OCI-LY3 (cell line): ENCODE measurements at regions not wholly inside any gene's neighbourhood (a gene's known extent, or its start where the extent isn't known, plus 50 kb on each side); places are given as distances from the start of the nearest gene placed in this dataset.

Experiments
- H2AFZ ChIP-seq: fragments of 200-600, 300-600 bp; shearing (Covaris generic); 2 replicates; pipeline ENCODE4 v1.6.0; 2014; ENCODE audit warnings: antibody characterized with exemption, low read depth, low read length
- H3K27ac ChIP-seq: fragments of 200-600, 300-600 bp; sonication (generic); 2 replicates; pipeline ENCODE4 v1.5.1; 2014; ENCODE audit warnings: mild to moderate bottlenecking, low read length, moderate library complexity, mixed read lengths
- H3K27me3 ChIP-seq: fragments of 200-600, 300-600 bp; sonication (generic); 2 replicates; pipeline ENCODE4 v1.6.1; 2014; ENCODE audit warnings: low read depth, low read length, mixed read lengths
- H3K36me3 ChIP-seq: fragments of 200-600, 300-600 bp; sonication (generic); replicated peaks from 2 replicates; pipeline ENCODE3; 2014; ENCODE audit warnings: low read depth, low read length, mixed read lengths
- H3K4me1 ChIP-seq: fragments of 300-600, 200-600 bp; sonication (generic); 2 replicates; pipeline ENCODE4 v1.6.1; 2014; ENCODE audit warnings: low read length, mixed read lengths
- H3K4me2 ChIP-seq: fragments of 200-600, 300-600 bp; sonication (generic); 2 replicates; pipeline ENCODE4 v1.6.1; 2014; ENCODE audit warnings: low read length, mixed read lengths
- H3K4me3 ChIP-seq: fragments of 300-600, 200-600 bp; sonication (generic); 2 replicates; pipeline ENCODE4 v1.5.1; 2014; ENCODE audit warnings: antibody characterized with exemption, mild to moderate bottlenecking, low read length, moderate library complexity
- H3K79me2 ChIP-seq: fragments of 300-600, 200-600 bp; shearing (Covaris generic); 2 replicates; pipeline ENCODE4 v1.6.1; 2014; ENCODE audit warnings: mild to moderate bottlenecking, low read length, mixed read lengths
- H3K9ac ChIP-seq: fragments of 300-600, 200-600 bp; shearing (Covaris generic); 2 replicates; pipeline ENCODE4 v1.6.0; 2014; ENCODE audit warnings: mild to moderate bottlenecking, low read length, moderate library complexity
- H3K9me3 ChIP-seq: fragments of 200-600, 300-600 bp; shearing (Covaris generic); 2 replicates; pipeline ENCODE4 v1.6.1; 2014; ENCODE audit warnings: low read length, mixed read lengths; ENCODE audit not compliant: insufficient read depth
- H4K20me1 ChIP-seq: fragments of 200-600, 300-600 bp; sonication (generic); 2 replicates; pipeline ENCODE4 v1.6.1; 2016; ENCODE audit warnings: low read length, mixed read lengths; ENCODE audit not compliant: insufficient read depth
- CTCF ChIP-seq: fragments of 200-600, 300-600 bp; sonication (generic); IDR thresholded peaks from 2 replicates; pipeline ENCODE4 v1.5.1; 2014; ENCODE audit warnings: antibody characterized with exemption, low read length, low read depth
- EZH2phosphoT487 ChIP-seq: fragments of 200-600 bp; shearing (Covaris generic); IDR thresholded peaks from 2 replicates; pipeline ENCODE4 v1.6.1; 2018; ENCODE audit warnings: antibody characterized with exemption, mixed run types, low read depth

- H3K9me3 ChIP-seq, result no peaks in the 10 kb centered on the region
- no peak overlapping the region for H3K27ac ChIP-seq
- no peaks in the 10 kb centered on the region for H3K79me2 ChIP-seq
- TF ChIP-seq CTCF (no peak), EZH2phosphoT487 (no peak)
- H3K4me1 ChIP-seq, result no peaks in the 10 kb centered on the region
- H3K36me3 ChIP-seq, result no peaks in the 10 kb centered on the region
- H4K20me1 ChIP-seq, result no peaks in the 10 kb centered on the region
- H3K4me2 ChIP-seq, result no peak overlapping the region
- no peak overlapping the region for H3K9ac ChIP-seq
- H2AFZ ChIP-seq, result no peak overlapping the region
- no peak overlapping the region for H3K4me3 ChIP-seq
- H3K27me3 ChIP-seq, result no peaks in the 10 kb centered on the region
Observed at GRCh38 chrX:71852182-71852581, 58.5 kb upstream of the NHSL2 start.

GRCh38 chrX:71859637-71860036 lies 51.0 kb upstream of the NHSL2 start:
- H3K27ac ChIP-seq, result peak overlapping the region; percentile 43; the same call in 1 of the 2 replicates
- H3K27me3 ChIP-seq, result no peaks in the 10 kb centered on the region
- H4K20me1 ChIP-seq, result no peaks in the 10 kb centered on the region
- H3K9ac ChIP-seq, result peak overlapping the region; percentile 47; the same call in 1 of the 2 replicates
- H3K4me2 ChIP-seq, result peak overlapping the region; percentile 48
- peak; percentile 73 for TF ChIP-seq CTCF
- no peak for TF ChIP-seq EZH2phosphoT487
- peaks cover 30% of the 10 kb centered on the region for H3K4me1 ChIP-seq
- peak overlapping the region; percentile 86 for H2AFZ ChIP-seq
- H3K36me3 ChIP-seq, result peaks cover 5% of the 10 kb centered on the region
- no peaks in the 10 kb centered on the region; the same call in 1 of the 2 replicates for H3K9me3 ChIP-seq
- H3K4me3 ChIP-seq, result no peak overlapping the region
- H3K79me2 ChIP-seq, result no peaks in the 10 kb centered on the region
